Osteoblast (primary cell): ENCODE measurements at regions not wholly inside any gene's neighbourhood (a gene's known extent, or its start where the extent isn't known, plus 50 kb on each side); places are given as distances from the start of the nearest gene placed in this dataset.
"Not testable (repeated sequence)": the region's sequence is repeated elsewhere in the genome, so short reads cannot be mapped to it uniquely, and the experiment has no call there.

Source experiments
- DNase-seq: peaks from one replicate; pipeline ENCODE4 v3.0.0; 2011; ENCODE audit warnings: low spot score, mixed read lengths; ENCODE audit not compliant: insufficient read length; ENCODE audit errors: missing footprints
- H2AFZ ChIP-seq: 2 replicates; pipeline ENCODE4 v1.6.0; 2011; ENCODE audit warnings: mild to moderate bottlenecking, low read length
- H3K27ac ChIP-seq: 2 replicates; pipeline ENCODE4 v1.5.1; 2011; ENCODE audit warnings: mild to moderate bottlenecking, low read depth, low read length, moderate library complexity
- H3K27me3 ChIP-seq: 2 replicates; pipeline ENCODE4 v1.6.0; 2012; ENCODE audit warnings: mild to moderate bottlenecking, control low read depth, inconsistent platforms, low read length, moderate library complexity; ENCODE audit not compliant: insufficient read depth
- H3K36me3 ChIP-seq: 2 replicates; pipeline ENCODE4 v1.5.1; 2011; ENCODE audit warnings: mild to moderate bottlenecking, low read length, control low read depth, moderate library complexity; ENCODE audit not compliant: insufficient read depth
- H3K4me1 ChIP-seq: 2 replicates; pipeline ENCODE4 v1.5.1; 2011; ENCODE audit warnings: mild to moderate bottlenecking, low read length, control low read depth, moderate library complexity; ENCODE audit not compliant: insufficient read depth
- H3K4me2 ChIP-seq: 2 replicates; pipeline ENCODE4 v1.6.0; 2011; ENCODE audit warnings: mild to moderate bottlenecking, low read length; ENCODE audit not compliant: insufficient read depth
- H3K4me3 ChIP-seq: fragments of 200-600 bp; sonication (generic); 3 replicates; pipeline ENCODE4 v1.5.1; 2012; ENCODE audit warnings: mild to moderate bottlenecking, low read length, inconsistent platforms; ENCODE audit not compliant: insufficient read depth
- H3K79me2 ChIP-seq: 2 replicates; pipeline ENCODE4 v1.6.0; 2012; ENCODE audit warnings: mild to moderate bottlenecking, low read length, control low read depth, inconsistent platforms; ENCODE audit not compliant: insufficient read depth
- H3K9me3 ChIP-seq: 2 replicates; pipeline ENCODE4 v1.5.1; 2011; ENCODE audit warnings: low read depth, low read length, control low read depth
- H4K20me1 ChIP-seq: 2 replicates; pipeline ENCODE4 v1.6.0; 2012; ENCODE audit warnings: mild to moderate bottlenecking, low read length, control low read depth; ENCODE audit not compliant: insufficient read depth
- CTCF ChIP-seq: IDR thresholded peaks from 2 replicates; pipeline ENCODE4 v1.5.1; 2011; ENCODE audit warnings: mild to moderate bottlenecking, low read depth, low read length, moderate library complexity; ENCODE audit errors: extremely low read depth

- no peaks in the 10 kb centered on the region for H4K20me1 ChIP-seq
- H3K4me2 ChIP-seq: no peak overlapping the region
- H3K4me1 ChIP-seq: no peaks in the 10 kb centered on the region
- H3K9me3 ChIP-seq: no peaks in the 10 kb centered on the region
- H3K27me3 ChIP-seq: no peaks in the 10 kb centered on the region
- H3K79me2 ChIP-seq: no peaks in the 10 kb centered on the region
- no peak overlapping the region for H3K27ac ChIP-seq
- no peak for DNase-seq
- H3K36me3 ChIP-seq: no peaks in the 10 kb centered on the region
- H3K4me3 ChIP-seq: no peak overlapping the region
- TF ChIP-seq CTCF: no peak
- no peak overlapping the region for H2AFZ ChIP-seq
These were observed 356.6 kb upstream of the ACTRT1 start for GRCh38 chrX:128408842-128409241.

GRCh38 chrX:128396601-128397000 is 344.4 kb upstream of the ACTRT1 start:
- H3K9me3 ChIP-seq: peaks cover 2% of the 10 kb centered on the region
- DNase-seq: no peak
- H3K36me3 ChIP-seq: no peaks in the 10 kb centered on the region
- no peak overlapping the region for H2AFZ ChIP-seq
- H3K4me3 ChIP-seq: no peak overlapping the region
- no peaks in the 10 kb centered on the region for H4K20me1 ChIP-seq
- H3K27me3 ChIP-seq: no peaks in the 10 kb centered on the region
- no peak overlapping the region for H3K4me2 ChIP-seq
- H3K4me1 ChIP-seq: no peaks in the 10 kb centered on the region
- no peak overlapping the region for H3K27ac ChIP-seq
- H3K79me2 ChIP-seq: no peaks in the 10 kb centered on the region
- TF ChIP-seq CTCF: no peak

- not testable (repeated sequence) for H3K27me3 ChIP-seq, H2AFZ ChIP-seq, H3K9me3 ChIP-seq, H4K20me1 ChIP-seq, H3K4me3 ChIP-seq, H3K36me3 ChIP-seq, DNase-seq, H3K79me2 ChIP-seq, H3K4me2 ChIP-seq, H3K27ac ChIP-seq, H3K4me1 ChIP-seq
These were observed 331.6 kb upstream of the ACTRT1 start for GRCh38 chrX:128383846-128384245.

GRCh38 chrX:128365492-128365891 is 313.3 kb upstream of the ACTRT1 start:
- no peaks in the 10 kb centered on the region for H3K79me2 ChIP-seq
- H3K36me3 ChIP-seq: no peaks in the 10 kb centered on the region
- H3K4me1 ChIP-seq: no peaks in the 10 kb centered on the region
- no peaks in the 10 kb centered on the region for H4K20me1 ChIP-seq
- no peak overlapping the region for H3K4me3 ChIP-seq
- no peaks in the 10 kb centered on the region for H3K27me3 ChIP-seq
- no peak for DNase-seq
- H3K9me3 ChIP-seq: no peaks in the 10 kb centered on the region
- no peak for TF ChIP-seq CTCF
- no peak overlapping the region for H2AFZ ChIP-seq
- H3K4me2 ChIP-seq: no peak overlapping the region
- no peak overlapping the region for H3K27ac ChIP-seq

- H3K9me3 ChIP-seq: no peaks in the 10 kb centered on the region
- H3K27ac ChIP-seq: no peak overlapping the region
- no peak overlapping the region for H3K4me2 ChIP-seq
- no peak for DNase-seq
- H2AFZ ChIP-seq: no peak overlapping the region
- H3K36me3 ChIP-seq: no peaks in the 10 kb centered on the region
- no peaks in the 10 kb centered on the region for H3K4me1 ChIP-seq
- H3K27me3 ChIP-seq: no peaks in the 10 kb centered on the region
- no peaks in the 10 kb centered on the region for H3K79me2 ChIP-seq
- no peak overlapping the region for H3K4me3 ChIP-seq
- no peaks in the 10 kb centered on the region for H4K20me1 ChIP-seq
- no peak for TF ChIP-seq CTCF
These were observed 283.5 kb upstream of the ACTRT1 start for GRCh38 chrX:128335671-128336070.
